Epithelial cell of esophagus (primary cell): ENCODE measurements at regions not wholly inside any gene's neighbourhood (a gene's known extent, or its start where the extent isn't known, plus 50 kb on each side); places are given as distances from the start of the nearest gene placed in this dataset.
"Not testable (repeated sequence)": the region's sequence is repeated elsewhere in the genome, so short reads cannot be mapped to it uniquely, and the experiment has no call there.

Source experiments
- DNase-seq: peaks from one replicate; pipeline ENCODE4 v3.0.0; 2010; ENCODE audit warnings: low read depth
- H3K4me3 ChIP-seq: 2 replicates; pipeline ENCODE4 v1.5.1; 2011; ENCODE audit warnings: mild to moderate bottlenecking, low read length, control low read depth
- CTCF ChIP-seq: IDR thresholded peaks from 2 replicates; pipeline ENCODE4 v1.5.1; 2011; ENCODE audit warnings: low read depth, mild to moderate bottlenecking, low read length, control low read depth, inconsistent platforms; ENCODE audit not compliant: insufficient read depth; ENCODE audit errors: missing control alignments

- no peak for DNase-seq
- H3K4me3 ChIP-seq, result no peak overlapping the region
- TF ChIP-seq CTCF, result no peak
These were observed 528.9 kb downstream of the TMEM121 start for GRCh38 chr14:106055289-106055688.

DNA sequence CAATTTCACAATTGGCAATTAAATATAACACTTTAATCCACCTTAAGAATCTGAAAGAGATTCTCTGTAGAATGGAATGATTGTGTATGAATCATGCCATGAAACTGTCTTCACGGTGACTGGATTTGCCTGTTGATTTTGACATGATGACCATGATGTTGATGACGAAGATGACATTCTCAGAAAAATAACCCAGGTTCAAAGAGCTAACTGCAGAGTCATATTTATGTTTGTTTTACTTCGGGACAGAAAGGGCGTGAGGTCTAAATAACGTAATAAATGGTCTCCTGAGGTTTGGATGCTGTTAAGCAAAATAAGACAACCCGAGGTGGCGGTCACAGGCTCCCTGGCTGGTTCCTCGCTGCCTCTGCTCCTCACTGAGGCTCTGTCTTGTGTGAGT, 532.0 kb downstream of the TMEM121 start:
- no peak overlapping the region for H3K4me3 ChIP-seq
- no peak for DNase-seq
- no peak for TF ChIP-seq CTCF

- TF ChIP-seq CTCF, result no peak
- no peak for DNase-seq
- H3K4me3 ChIP-seq, result no peak overlapping the region
These were observed 534.0 kb downstream of the TMEM121 start for GRCh38 chr14:106060276-106060975.

- not testable (repeated sequence) for H3K4me3 ChIP-seq, DNase-seq
These were observed 535.6 kb downstream of the TMEM121 start for GRCh38 chr14:106061877-106062500.

- TF ChIP-seq CTCF, result no peak
- H3K4me3 ChIP-seq, result no peak overlapping the region
- no peak for DNase-seq
These were observed 536.3 kb downstream of the TMEM121 start for GRCh38 chr14:106062502-106063272.

DNA sequence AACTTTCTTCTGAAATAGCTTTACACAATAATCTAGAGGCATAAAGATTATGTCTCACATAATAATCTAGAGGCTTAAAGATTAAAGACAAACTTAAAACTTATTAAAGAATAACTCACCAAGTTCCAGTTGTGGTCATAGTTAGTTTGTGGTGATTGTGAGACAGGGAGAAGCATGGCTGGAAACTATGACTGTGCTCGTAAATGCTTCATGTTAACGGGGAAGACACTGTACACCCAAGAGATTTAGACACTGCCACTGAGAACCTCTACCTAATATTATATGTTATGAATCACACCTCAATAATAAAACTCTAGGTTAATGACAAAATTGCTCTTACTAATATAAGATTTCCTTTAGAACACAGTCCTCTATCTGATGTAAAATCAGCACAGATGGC, 541.6 kb downstream of the TMEM121 start:
- DNase-seq, result no peak
- H3K4me3 ChIP-seq, result no peak overlapping the region
- TF ChIP-seq CTCF, result no peak

- no peak for TF ChIP-seq CTCF
- no peak for DNase-seq
- H3K4me3 ChIP-seq, result no peak overlapping the region
These were observed 543.6 kb downstream of the TMEM121 start for GRCh38 chr14:106069804-106070625.
